ENCODE measurements at regions not wholly inside any gene's neighbourhood (a gene's known extent, or its start where the extent isn't known, plus 50 kb on each side); places are given as distances from the start of the nearest gene placed in this dataset.

- Histone ChIP-seq H3K27me3 (no peaks in the 10 kb centered on the region), H3K9me3 (no peaks in the 10 kb centered on the region), H3K36me3 (no peaks in the 10 kb centered on the region), H3K4me3 (ENCODE audit: low read depth, low read length) (no peak overlapping the region), H3K4me1 (no peaks in the 10 kb centered on the region)
- no peak for DNase-seq
- TF ChIP-seq CTCF (IDR thresholded peaks at IDR 0.05; ENCODE audit: low read depth, low read length) = no peak
Observed at GRCh38 chr14:39694341-39694740, 262.1 kb upstream of the FBXO33 start.

- no peaks in the 10 kb centered on the region for H3K27me3 ChIP-seq
- H3K4me1 ChIP-seq = no peaks in the 10 kb centered on the region
- H3K9me3 ChIP-seq = no peaks in the 10 kb centered on the region
- no peak overlapping the region for H3K4me3 ChIP-seq (ENCODE audit: low read depth, low read length)
- DNase-seq = no peak
- H3K36me3 ChIP-seq = no peaks in the 10 kb centered on the region
- no peak for TF ChIP-seq CTCF (IDR thresholded peaks at IDR 0.05; ENCODE audit: low read depth, low read length)
Observed at GRCh38 chr14:39683691-39684260, 251.5 kb upstream of the FBXO33 start.

DNA sequence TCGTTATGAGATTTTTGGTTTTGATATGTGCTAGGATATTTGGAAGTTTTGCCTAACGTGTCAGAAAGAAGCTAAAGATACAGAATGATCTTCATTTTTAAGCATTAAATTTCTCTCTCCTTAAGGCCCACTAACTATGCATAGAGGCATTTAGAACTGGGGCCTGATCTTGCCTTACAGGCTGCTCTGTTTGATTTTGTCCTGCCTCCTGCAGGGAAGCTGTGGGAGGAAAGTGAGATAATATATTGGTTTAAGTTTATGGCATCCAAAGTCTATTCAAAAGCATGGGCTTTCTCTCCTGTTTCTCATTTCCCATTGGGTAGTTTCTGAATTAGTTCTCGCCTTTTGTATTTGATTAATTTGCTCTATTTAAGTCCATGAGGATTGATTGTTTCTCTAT, 250.3 kb upstream of the FBXO33 start:
- no peaks in the 10 kb centered on the region for H3K9me3 ChIP-seq
- TF ChIP-seq CTCF (IDR thresholded peaks at IDR 0.05; ENCODE audit: low read depth, low read length) = no peak
- H3K27me3 ChIP-seq = no peaks in the 10 kb centered on the region
- no peak overlapping the region for H3K4me3 ChIP-seq (ENCODE audit: low read depth, low read length)
- H3K4me1 ChIP-seq = no peaks in the 10 kb centered on the region
- H3K36me3 ChIP-seq = no peaks in the 10 kb centered on the region
- no peak for DNase-seq

GRCh38 chr14:39681782-39682399, 249.7 kb upstream of the FBXO33 start:
- no peak for DNase-seq
- TF ChIP-seq CTCF (IDR thresholded peaks at IDR 0.05; ENCODE audit: low read depth, low read length) = no peak
- no peaks in the 10 kb centered on the region for H3K9me3 ChIP-seq
- H3K4me1 ChIP-seq = no peaks in the 10 kb centered on the region
- no peaks in the 10 kb centered on the region for H3K27me3 ChIP-seq
- H3K36me3 ChIP-seq = no peaks in the 10 kb centered on the region
- no peak overlapping the region for H3K4me3 ChIP-seq (ENCODE audit: low read depth, low read length)

DNA sequence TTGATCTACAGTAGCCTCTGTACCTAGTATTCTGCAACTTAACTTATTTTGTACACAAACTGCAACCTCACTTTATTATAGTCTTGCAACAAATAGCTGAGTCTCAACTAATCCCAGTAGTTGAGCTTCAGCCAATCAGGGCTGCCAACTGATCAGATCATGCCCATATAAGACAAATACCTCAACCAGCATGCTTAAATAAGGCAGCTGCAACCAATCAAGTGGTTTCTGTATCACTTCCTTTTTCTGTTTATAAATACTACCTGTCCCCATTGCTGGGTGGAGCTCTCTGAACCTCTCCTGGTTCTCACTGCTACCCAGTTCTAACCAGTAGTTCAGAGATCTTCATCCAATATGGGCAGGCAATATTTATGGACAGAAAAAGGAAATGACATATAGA, 248.5 kb upstream of the FBXO33 start:
- TF ChIP-seq CTCF (IDR thresholded peaks at IDR 0.05; ENCODE audit: low read depth, low read length) = no peak
- Histone ChIP-seq H3K4me3 (ENCODE audit: low read depth, low read length) (no peak overlapping the region), H3K9me3 (no peaks in the 10 kb centered on the region), H3K4me1 (no peaks in the 10 kb centered on the region), H3K27me3 (no peaks in the 10 kb centered on the region), H3K36me3 (no peaks in the 10 kb centered on the region)
- DNase-seq = no peak

DNA sequence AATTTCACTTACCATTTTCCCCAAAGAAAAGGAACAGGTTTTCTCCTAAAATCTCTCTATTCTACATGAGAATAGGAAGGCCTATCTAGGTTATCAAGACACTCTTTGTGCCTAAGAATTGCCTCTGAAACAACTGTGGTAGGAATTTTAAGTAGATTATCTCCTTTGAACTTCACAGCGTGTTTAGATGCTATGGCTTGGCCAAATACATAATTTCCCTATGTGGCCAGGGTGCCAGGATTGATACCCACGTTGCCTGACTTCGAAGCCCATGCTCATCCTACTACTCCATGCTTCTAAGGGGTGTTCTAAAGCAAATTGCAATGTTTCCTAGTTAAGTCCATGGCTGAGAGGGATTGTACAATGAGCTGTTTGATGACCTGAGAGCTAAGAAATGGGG, 241.5 kb upstream of the FBXO33 start:
- no peak for TF ChIP-seq CTCF (IDR thresholded peaks at IDR 0.05; ENCODE audit: low read depth, low read length)
- no peaks in the 10 kb centered on the region for H3K36me3 ChIP-seq
- no peaks in the 10 kb centered on the region for H3K4me1 ChIP-seq
- no peak overlapping the region for H3K4me3 ChIP-seq (ENCODE audit: low read depth, low read length)
- no peak for DNase-seq
- no peaks in the 10 kb centered on the region for H3K9me3 ChIP-seq
- no peaks in the 10 kb centered on the region for H3K27me3 ChIP-seq

Data from BE2C (cell line).